ENCODE measurements at regions not wholly inside any gene's neighbourhood (a gene's known extent, or its start where the extent isn't known, plus 50 kb on each side); places are given as distances from the start of the nearest gene placed in this dataset.
"Not testable (repeated sequence)": the region's sequence is repeated elsewhere in the genome, so short reads cannot be mapped to it uniquely, and the experiment has no call there.

GRCh38 chr11:33974804-33975203, 76.7 kb upstream of the CAPRIN1 start (continued):
- no peak for TF ChIP-seq PRDM15 (CRISPR knock-in tag; IDR thresholded peaks at IDR 0.05)
- TF ChIP-seq, protein P1, sequence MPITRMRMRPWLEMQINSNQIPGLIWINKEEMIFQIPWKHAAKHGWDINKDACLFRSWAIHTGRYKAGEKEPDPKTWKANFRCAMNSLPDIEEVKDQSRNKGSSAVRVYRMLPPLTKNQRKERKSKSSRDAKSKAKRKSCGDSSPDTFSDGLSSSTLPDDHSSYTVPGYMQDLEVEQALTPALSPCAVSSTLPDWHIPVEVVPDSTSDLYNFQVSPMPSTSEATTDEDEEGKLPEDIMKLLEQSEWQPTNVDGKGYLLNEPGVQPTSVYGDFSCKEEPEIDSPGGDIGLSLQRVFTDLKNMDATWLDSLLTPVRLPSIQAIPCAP (CRISPR knock-in tag; IDR thresholded peaks at IDR 0.05) = no peak
- TF ChIP-seq ESRRA (CRISPR knock-in tag; IDR thresholded peaks at IDR 0.05; ENCODE audit: borderline replicate concordance) = no peak

DNA sequence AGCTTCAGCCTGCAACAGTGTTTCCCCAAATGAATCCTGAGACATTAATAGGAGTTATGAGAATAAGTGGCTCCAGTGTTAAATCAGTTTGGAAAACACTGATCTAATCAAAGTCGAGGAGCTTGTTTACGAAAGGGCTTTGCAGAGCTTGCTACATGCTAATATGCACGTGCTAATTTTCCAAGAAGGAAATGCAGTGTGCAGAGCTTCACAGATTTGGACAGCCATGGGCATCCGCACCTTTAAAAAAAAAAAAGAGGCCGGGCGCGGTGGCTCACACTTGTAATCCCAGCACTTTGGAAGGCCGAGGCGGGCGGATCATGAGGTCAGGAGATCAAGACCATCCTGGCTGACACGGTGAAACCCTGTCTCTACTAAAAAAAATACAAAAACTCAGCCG, 79.7 kb upstream of the LMO2 start:
- H3K27ac Mint-ChIP-seq; ATAC-seq; DNase-seq (ENCODE audit: low spot score); H3K9me3 Mint-ChIP-seq; H3K4me1 Mint-ChIP-seq; POLR2A ChIA-PET; H3K36me3 Mint-ChIP-seq; H3K4me3 Mint-ChIP-seq; H3K27me3 Mint-ChIP-seq (ENCODE audit: low read depth): not testable (repeated sequence)
- CTCF ChIA-PET = interaction anchor here (0.7 to 2.9 kb wide), 22 partner anchors 9 to 271 kb away, joined by 3 to 32 read pairs (median 5); no protein-coding TSS in a partner anchor

DNA sequence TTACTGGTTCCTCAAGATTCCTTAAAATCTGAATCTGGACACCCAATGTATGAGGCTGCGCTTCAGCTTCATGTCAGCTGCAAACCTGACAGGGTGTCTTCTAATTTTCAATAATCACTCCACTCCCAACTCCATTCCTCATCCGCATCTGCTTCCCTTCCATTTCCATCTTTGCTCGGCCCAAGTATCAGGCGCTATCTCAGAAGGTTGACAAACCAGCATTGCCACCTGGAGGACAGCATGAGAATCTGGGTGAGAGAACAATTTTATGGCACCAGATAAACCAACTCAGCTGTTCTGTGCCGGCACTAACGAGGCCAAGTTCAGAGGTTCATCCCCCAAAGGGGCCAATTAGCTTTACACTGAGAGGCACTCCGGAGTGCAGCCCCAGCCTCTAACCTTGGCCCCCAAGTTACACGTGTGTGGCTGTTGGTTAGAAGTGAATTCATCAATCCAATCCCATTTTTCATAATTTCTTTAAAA, 79.1 kb upstream of the LMO2 start:
- Mint-ChIP-seq H3K4me3 (no peak overlapping the region), H3K27ac (no peak overlapping the region), H3K4me1 (0 out of 2 replicates have a peak, but pooled peaks cover 2% of the 10 kb centered on the region), H3K27me3 (ENCODE audit: low read depth) (peaks cover 3% of the 10 kb centered on the region; the same call in 1 of the 2 replicates), H3K36me3 (no peaks in the 10 kb centered on the region), H3K9me3 (no peaks in the 10 kb centered on the region)
- peak; percentile 91 for ATAC-seq
- ChIA-PET CTCF (interaction anchor here (0.6 to 2.9 kb wide), 23 partner anchors 10 to 271 kb away, joined by 3 to 32 read pairs (median 5); no protein-coding TSS in a partner anchor), POLR2A (no interaction called here)
- peak; percentile 41 for DNase-seq (ENCODE audit: low spot score)
- peak; percentile 77 for TF ChIP-seq PRDM15 (CRISPR knock-in tag; IDR thresholded peaks at IDR 0.05)
- TF ChIP-seq, protein P2, sequence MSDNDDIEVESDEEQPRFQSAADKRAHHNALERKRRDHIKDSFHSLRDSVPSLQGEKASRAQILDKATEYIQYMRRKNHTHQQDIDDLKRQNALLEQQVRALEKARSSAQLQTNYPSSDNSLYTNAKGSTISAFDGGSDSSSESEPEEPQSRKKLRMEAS (CRISPR knock-in tag; IDR thresholded peaks at IDR 0.05) = no peak
- TF ChIP-seq ZNF416 (CRISPR knock-in tag; IDR thresholded peaks at IDR 0.05) = no peak
- no peak for TF ChIP-seq IRF2 (CRISPR knock-in tag; IDR thresholded peaks at IDR 0.05; ENCODE audit: borderline replicate concordance, low read depth)
- no peak for TF ChIP-seq ZNF425 (CRISPR knock-in tag; conservative IDR thresholded peaks at IDR 0.05)
- no peak for TF ChIP-seq ELF4 (CRISPR knock-in tag; IDR thresholded peaks at IDR 0.05; ENCODE audit: low read depth)
- TF ChIP-seq ZNF512 (CRISPR knock-in tag; IDR thresholded peaks at IDR 0.05; ENCODE audit: borderline replicate concordance) = no peak
- TF ChIP-seq ETV6 (CRISPR knock-in tag; IDR thresholded peaks at IDR 0.05) = no peak
- TF ChIP-seq, protein P3, sequence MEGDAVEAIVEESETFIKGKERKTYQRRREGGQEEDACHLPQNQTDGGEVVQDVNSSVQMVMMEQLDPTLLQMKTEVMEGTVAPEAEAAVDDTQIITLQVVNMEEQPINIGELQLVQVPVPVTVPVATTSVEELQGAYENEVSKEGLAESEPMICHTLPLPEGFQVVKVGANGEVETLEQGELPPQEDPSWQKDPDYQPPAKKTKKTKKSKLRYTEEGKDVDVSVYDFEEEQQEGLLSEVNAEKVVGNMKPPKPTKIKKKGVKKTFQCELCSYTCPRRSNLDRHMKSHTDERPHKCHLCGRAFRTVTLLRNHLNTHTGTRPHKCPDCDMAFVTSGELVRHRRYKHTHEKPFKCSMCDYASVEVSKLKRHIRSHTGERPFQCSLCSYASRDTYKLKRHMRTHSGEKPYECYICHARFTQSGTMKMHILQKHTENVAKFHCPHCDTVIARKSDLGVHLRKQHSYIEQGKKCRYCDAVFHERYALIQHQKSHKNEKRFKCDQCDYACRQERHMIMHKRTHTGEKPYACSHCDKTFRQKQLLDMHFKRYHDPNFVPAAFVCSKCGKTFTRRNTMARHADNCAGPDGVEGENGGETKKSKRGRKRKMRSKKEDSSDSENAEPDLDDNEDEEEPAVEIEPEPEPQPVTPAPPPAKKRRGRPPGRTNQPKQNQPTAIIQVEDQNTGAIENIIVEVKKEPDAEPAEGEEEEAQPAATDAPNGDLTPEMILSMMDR (IDR thresholded peaks at IDR 0.05) = peak; percentile 28; the same call in 1 of the 2 replicates
- no peak for TF ChIP-seq ZNF317 (CRISPR knock-in tag; IDR thresholded peaks at IDR 0.05; ENCODE audit: borderline replicate concordance, low read depth)
- no peak for TF ChIP-seq SOX15 (CRISPR knock-in tag; IDR thresholded peaks at IDR 0.05)
- TF ChIP-seq TEAD4 (CRISPR knock-in tag; IDR thresholded peaks at IDR 0.05) = no peak
- no peak for TF ChIP-seq ZNF232 (CRISPR knock-in tag; IDR thresholded peaks at IDR 0.05)

Measured in WTC11 (cell line).